ENCODE measurements at regions not wholly inside any gene's neighbourhood (a gene's known extent, or its start where the extent isn't known, plus 50 kb on each side); places are given as distances from the start of the nearest gene placed in this dataset.

DNA sequence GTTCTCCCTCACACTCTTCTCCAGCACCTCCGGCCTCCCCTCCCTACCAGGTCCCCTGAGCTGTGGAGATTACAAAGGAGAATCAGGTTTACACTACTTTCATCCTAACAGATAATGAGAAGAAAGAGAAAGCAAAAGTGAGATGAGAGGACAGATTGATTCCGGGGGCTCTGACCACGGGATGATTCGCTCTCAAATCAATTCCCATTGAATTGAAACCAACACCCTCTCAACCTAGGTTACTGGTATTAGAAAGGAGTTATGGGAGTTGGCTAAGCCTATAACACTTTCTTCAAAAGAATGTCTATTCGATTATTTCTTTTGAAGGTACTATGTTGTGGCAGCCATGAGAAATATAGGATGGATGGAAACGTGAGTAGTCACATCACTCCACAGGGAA, 386.2 kb upstream of the TNP1 start (continued):
- TF ChIP-seq, protein P1, sequence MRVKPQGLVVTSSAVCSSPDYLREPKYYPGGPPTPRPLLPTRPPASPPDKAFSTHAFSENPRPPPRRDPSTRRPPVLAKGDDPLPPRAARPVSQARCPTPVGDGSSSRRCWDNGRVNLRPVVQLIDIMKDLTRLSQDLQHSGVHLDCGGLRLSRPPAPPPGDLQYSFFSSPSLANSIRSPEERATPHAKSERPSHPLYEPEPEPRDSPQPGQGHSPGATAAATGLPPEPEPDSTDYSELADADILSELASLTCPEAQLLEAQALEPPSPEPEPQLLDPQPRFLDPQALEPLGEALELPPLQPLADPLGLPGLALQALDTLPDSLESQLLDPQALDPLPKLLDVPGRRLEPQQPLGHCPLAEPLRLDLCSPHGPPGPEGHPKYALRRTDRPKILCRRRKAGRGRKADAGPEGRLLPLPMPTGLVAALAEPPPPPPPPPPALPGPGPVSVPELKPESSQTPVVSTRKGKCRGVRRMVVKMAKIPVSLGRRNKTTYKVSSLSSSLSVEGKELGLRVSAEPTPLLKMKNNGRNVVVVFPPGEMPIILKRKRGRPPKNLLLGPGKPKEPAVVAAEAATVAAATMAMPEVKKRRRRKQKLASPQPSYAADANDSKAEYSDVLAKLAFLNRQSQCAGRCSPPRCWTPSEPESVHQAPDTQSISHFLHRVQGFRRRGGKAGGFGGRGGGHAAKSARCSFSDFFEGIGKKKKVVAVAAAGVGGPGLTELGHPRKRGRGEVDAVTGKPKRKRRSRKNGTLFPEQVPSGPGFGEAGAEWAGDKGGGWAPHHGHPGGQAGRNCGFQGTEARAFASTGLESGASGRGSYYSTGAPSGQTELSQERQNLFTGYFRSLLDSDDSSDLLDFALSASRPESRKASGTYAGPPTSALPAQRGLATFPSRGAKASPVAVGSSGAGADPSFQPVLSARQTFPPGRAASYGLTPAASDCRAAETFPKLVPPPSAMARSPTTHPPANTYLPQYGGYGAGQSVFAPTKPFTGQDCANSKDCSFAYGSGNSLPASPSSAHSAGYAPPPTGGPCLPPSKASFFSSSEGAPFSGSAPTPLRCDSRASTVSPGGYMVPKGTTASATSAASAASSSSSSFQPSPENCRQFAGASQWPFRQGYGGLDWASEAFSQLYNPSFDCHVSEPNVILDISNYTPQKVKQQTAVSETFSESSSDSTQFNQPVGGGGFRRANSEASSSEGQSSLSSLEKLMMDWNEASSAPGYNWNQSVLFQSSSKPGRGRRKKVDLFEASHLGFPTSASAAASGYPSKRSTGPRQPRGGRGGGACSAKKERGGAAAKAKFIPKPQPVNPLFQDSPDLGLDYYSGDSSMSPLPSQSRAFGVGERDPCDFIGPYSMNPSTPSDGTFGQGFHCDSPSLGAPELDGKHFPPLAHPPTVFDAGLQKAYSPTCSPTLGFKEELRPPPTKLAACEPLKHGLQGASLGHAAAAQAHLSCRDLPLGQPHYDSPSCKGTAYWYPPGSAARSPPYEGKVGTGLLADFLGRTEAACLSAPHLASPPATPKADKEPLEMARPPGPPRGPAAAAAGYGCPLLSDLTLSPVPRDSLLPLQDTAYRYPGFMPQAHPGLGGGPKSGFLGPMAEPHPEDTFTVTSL (CRISPR knock-in tag; IDR thresholded peaks at IDR 0.05; ENCODE audit: borderline replicate concordance), result no peak
- TF ChIP-seq ZNF451 (CRISPR knock-in tag; IDR thresholded peaks at IDR 0.05), result no peak
- TF ChIP-seq, protein P2, sequence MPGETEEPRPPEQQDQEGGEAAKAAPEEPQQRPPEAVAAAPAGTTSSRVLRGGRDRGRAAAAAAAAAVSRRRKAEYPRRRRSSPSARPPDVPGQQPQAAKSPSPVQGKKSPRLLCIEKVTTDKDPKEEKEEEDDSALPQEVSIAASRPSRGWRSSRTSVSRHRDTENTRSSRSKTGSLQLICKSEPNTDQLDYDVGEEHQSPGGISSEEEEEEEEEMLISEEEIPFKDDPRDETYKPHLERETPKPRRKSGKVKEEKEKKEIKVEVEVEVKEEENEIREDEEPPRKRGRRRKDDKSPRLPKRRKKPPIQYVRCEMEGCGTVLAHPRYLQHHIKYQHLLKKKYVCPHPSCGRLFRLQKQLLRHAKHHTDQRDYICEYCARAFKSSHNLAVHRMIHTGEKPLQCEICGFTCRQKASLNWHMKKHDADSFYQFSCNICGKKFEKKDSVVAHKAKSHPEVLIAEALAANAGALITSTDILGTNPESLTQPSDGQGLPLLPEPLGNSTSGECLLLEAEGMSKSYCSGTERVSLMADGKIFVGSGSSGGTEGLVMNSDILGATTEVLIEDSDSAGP (CRISPR knock-in tag; IDR thresholded peaks at IDR 0.05; ENCODE audit: borderline replicate concordance), result no peak
- TF ChIP-seq NFE2L1 (CRISPR knock-in tag; IDR thresholded peaks at IDR 0.05; ENCODE audit: borderline replicate concordance), result no peak
- no peak for TF ChIP-seq ZMYM4 (CRISPR knock-in tag; IDR thresholded peaks at IDR 0.05)
- TF ChIP-seq ZSCAN29 (CRISPR knock-in tag; conservative IDR thresholded peaks at IDR 0.05), result no peak
- TF ChIP-seq ELF4 (CRISPR knock-in tag; IDR thresholded peaks at IDR 0.05; ENCODE audit: borderline replicate concordance), result no peak
- no peak for TF ChIP-seq ZSCAN20 (CRISPR knock-in tag; IDR thresholded peaks at IDR 0.05; ENCODE audit: borderline replicate concordance)
- TF ChIP-seq, protein P3, sequence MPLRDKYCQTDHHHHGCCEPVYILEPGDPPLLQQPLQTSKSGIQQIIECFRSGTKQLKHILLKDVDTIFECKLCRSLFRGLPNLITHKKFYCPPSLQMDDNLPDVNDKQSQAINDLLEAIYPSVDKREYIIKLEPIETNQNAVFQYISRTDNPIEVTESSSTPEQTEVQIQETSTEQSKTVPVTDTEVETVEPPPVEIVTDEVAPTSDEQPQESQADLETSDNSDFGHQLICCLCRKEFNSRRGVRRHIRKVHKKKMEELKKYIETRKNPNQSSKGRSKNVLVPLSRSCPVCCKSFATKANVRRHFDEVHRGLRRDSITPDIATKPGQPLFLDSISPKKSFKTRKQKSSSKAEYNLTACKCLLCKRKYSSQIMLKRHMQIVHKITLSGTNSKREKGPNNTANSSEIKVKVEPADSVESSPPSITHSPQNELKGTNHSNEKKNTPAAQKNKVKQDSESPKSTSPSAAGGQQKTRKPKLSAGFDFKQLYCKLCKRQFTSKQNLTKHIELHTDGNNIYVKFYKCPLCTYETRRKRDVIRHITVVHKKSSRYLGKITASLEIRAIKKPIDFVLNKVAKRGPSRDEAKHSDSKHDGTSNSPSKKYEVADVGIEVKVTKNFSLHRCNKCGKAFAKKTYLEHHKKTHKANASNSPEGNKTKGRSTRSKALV (CRISPR knock-in tag; IDR thresholded peaks at IDR 0.05), result no peak
- no peak for TF ChIP-seq ZNF546 (CRISPR knock-in tag; conservative IDR thresholded peaks at IDR 0.05)
- TF ChIP-seq, protein P4, sequence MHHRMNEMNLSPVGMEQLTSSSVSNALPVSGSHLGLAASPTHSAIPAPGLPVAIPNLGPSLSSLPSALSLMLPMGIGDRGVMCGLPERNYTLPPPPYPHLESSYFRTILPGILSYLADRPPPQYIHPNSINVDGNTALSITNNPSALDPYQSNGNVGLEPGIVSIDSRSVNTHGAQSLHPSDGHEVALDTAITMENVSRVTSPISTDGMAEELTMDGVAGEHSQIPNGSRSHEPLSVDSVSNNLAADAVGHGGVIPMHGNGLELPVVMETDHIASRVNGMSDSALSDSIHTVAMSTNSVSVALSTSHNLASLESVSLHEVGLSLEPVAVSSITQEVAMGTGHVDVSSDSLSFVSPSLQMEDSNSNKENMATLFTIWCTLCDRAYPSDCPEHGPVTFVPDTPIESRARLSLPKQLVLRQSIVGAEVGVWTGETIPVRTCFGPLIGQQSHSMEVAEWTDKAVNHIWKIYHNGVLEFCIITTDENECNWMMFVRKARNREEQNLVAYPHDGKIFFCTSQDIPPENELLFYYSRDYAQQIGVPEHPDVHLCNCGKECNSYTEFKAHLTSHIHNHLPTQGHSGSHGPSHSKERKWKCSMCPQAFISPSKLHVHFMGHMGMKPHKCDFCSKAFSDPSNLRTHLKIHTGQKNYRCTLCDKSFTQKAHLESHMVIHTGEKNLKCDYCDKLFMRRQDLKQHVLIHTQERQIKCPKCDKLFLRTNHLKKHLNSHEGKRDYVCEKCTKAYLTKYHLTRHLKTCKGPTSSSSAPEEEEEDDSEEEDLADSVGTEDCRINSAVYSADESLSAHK (CRISPR knock-in tag; IDR thresholded peaks at IDR 0.05; ENCODE audit: borderline replicate concordance), result no peak
